ENCODE measurements at regions not wholly inside any gene's neighbourhood (a gene's known extent, or its start where the extent isn't known, plus 50 kb on each side); places are given as distances from the start of the nearest gene placed in this dataset.

DNA sequence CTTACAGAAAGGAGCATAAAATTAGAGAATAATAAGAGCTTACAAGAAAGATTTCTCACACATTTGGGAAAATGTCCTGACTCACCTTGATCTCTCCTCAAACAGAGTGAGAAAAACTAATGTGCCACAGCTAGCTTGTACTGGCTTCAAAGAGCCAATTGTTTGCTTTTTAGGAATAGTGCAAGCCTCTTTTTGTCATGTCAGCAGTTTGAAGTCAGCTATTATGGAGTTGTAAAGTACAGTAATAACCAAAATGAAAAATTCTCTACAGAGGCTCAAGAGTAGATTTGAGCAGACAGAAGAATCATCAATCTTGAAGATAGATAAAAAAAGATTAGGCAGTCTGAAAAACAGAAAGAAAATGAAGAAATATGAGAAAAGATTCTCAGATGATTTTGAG is 313.4 kb upstream of the GPR149 start:
- no TSS peak for BruUV-seq (replicated peaks)
- TF ChIP-seq, protein P1, sequence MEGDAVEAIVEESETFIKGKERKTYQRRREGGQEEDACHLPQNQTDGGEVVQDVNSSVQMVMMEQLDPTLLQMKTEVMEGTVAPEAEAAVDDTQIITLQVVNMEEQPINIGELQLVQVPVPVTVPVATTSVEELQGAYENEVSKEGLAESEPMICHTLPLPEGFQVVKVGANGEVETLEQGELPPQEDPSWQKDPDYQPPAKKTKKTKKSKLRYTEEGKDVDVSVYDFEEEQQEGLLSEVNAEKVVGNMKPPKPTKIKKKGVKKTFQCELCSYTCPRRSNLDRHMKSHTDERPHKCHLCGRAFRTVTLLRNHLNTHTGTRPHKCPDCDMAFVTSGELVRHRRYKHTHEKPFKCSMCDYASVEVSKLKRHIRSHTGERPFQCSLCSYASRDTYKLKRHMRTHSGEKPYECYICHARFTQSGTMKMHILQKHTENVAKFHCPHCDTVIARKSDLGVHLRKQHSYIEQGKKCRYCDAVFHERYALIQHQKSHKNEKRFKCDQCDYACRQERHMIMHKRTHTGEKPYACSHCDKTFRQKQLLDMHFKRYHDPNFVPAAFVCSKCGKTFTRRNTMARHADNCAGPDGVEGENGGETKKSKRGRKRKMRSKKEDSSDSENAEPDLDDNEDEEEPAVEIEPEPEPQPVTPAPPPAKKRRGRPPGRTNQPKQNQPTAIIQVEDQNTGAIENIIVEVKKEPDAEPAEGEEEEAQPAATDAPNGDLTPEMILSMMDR (IDR thresholded peaks at IDR 0.05; ENCODE audit: insufficient read depth in 1 of 2, low read depth in 1 of 2, low read length in 1 of 2, severe bottlenecking in 1 of 2, unreplicated experiment in 1 of 2) = no peak
- H3K4me3 ChIP-seq (ENCODE audit: low read depth, low read length) = no peak overlapping the region
- no peaks in the 10 kb centered on the region for H3K4me1 Mint-ChIP-seq (ENCODE audit: low read depth, unreplicated experiment)
- ChIA-PET CTCF (no interaction called here), POLR2A (no interaction called here)
- H3K27me3 Mint-ChIP-seq (ENCODE audit: insufficient read depth, unreplicated experiment) = peaks cover 8% of the 10 kb centered on the region
- H3K27ac Mint-ChIP-seq (ENCODE audit: unreplicated experiment) = no peak overlapping the region
- H3K9me3 Mint-ChIP-seq (ENCODE audit: unreplicated experiment) = peaks cover 21% of the 10 kb centered on the region
- no peaks in the 10 kb centered on the region for H3K4me1 ChIP-seq
- intact Hi-C loops (cut with micrococcal nuclease; ENCODE audit: unreplicated experiment) = no loop called here
- no peaks in the 10 kb centered on the region for H3K9me3 ChIP-seq
- H3K4me3 Mint-ChIP-seq (ENCODE audit: unreplicated experiment) = no peak overlapping the region
- no peaks in the 10 kb centered on the region for H3K36me3 Mint-ChIP-seq (ENCODE audit: insufficient read depth, unreplicated experiment)
- H3K36me3 ChIP-seq (ENCODE audit: control insufficient read depth, insufficient read depth, low read length) = no peaks in the 10 kb centered on the region
- DNase-seq = no peak
- no peaks in the 10 kb centered on the region for H3K27me3 ChIP-seq (replicated peaks; ENCODE audit: control insufficient read depth, insufficient read depth, low read length)

DNA sequence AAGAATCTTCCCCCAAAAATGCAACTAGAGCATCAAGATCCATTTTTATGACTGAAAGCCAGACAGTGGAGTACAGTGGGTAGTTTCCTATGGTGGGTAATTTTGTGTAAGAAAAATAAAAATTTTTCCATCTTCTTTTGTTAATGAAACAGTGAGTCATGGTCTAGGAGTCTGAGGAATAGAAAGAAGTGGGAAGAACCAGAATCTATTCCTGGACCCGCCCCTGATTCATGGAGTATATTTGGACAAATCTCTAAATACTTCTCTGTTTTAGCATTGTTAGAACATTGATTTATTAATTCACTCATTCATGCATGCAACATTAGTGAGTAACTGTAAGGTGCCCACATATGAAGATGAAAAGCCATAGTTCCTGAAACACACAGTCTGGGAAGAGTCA is 304.5 kb upstream of the GPR149 start:
- no peak overlapping the region for H3K4me3 Mint-ChIP-seq (ENCODE audit: unreplicated experiment)
- BruUV-seq (replicated peaks) = no TSS peak
- no peaks in the 10 kb centered on the region for H3K4me1 ChIP-seq
- peaks cover 6% of the 10 kb centered on the region for H3K9me3 Mint-ChIP-seq (ENCODE audit: unreplicated experiment)
- H3K36me3 Mint-ChIP-seq (ENCODE audit: insufficient read depth, unreplicated experiment) = no peaks in the 10 kb centered on the region
- H3K4me3 ChIP-seq (ENCODE audit: low read depth, low read length) = no peak overlapping the region
- H3K9me3 ChIP-seq = no peaks in the 10 kb centered on the region
- DNase-seq = no peak
- H3K27ac Mint-ChIP-seq (ENCODE audit: unreplicated experiment) = no peak overlapping the region
- H3K27me3 ChIP-seq (replicated peaks; ENCODE audit: control insufficient read depth, insufficient read depth, low read length) = no peaks in the 10 kb centered on the region
- H3K27me3 Mint-ChIP-seq (ENCODE audit: insufficient read depth, unreplicated experiment) = peaks cover 5% of the 10 kb centered on the region
- ChIA-PET POLR2A (no interaction called here), CTCF (no interaction called here)
- no peaks in the 10 kb centered on the region for H3K4me1 Mint-ChIP-seq (ENCODE audit: low read depth, unreplicated experiment)
- no peaks in the 10 kb centered on the region for H3K36me3 ChIP-seq (ENCODE audit: control insufficient read depth, insufficient read depth, low read length)
- intact Hi-C loops (cut with micrococcal nuclease; ENCODE audit: unreplicated experiment) = loop anchor here (5.0 kb wide), 1 partner anchor 397 kb away; no protein-coding TSS in a partner anchor
- TF ChIP-seq, protein P1 (IDR thresholded peaks at IDR 0.05; ENCODE audit: insufficient read depth in 1 of 2, low read depth in 1 of 2, low read length in 1 of 2, severe bottlenecking in 1 of 2, unreplicated experiment in 1 of 2) = no peak

DNA sequence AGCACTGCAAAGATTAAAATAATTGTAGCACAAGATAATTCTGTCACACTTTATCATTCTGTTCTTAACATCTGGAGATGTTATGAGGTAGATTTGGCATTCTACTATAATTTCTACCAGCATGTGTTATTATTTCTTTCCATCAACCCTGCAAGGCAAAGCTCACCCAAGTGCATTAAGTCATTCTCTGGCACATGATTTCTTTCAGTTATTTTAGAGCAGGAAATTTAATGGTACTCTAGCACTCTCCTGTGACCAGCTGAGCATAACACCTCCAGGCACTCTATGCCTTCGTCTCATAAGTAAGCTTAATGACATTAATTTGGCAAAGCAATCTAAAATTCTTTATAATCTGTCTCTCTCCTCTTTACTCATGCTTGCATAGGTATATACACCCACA is 300.2 kb upstream of the GPR149 start:
- no peak overlapping the region for H3K27ac Mint-ChIP-seq (ENCODE audit: unreplicated experiment)
- TF ChIP-seq, protein P1 (IDR thresholded peaks at IDR 0.05; ENCODE audit: insufficient read depth in 1 of 2, low read depth in 1 of 2, low read length in 1 of 2, severe bottlenecking in 1 of 2, unreplicated experiment in 1 of 2) = no peak

More for the DNA sequence above, 300.2 kb upstream of the GPR149 start:
- no peaks in the 10 kb centered on the region for H3K27me3 Mint-ChIP-seq (ENCODE audit: insufficient read depth, unreplicated experiment)
- DNase-seq = no peak
- H3K4me1 Mint-ChIP-seq (ENCODE audit: low read depth, unreplicated experiment) = no peaks in the 10 kb centered on the region
- intact Hi-C loops (cut with micrococcal nuclease; ENCODE audit: unreplicated experiment) = loop anchor here (5.0 kb wide), 1 partner anchor 393 kb away; no protein-coding TSS in a partner anchor
- POLR2A ChIA-PET = no interaction called here
- H3K36me3 ChIP-seq (ENCODE audit: control insufficient read depth, insufficient read depth, low read length) = no peaks in the 10 kb centered on the region
- BruUV-seq (replicated peaks) = no TSS peak
- H3K4me3 ChIP-seq (ENCODE audit: low read depth, low read length) = no peak overlapping the region
- peaks cover 6% of the 10 kb centered on the region for H3K9me3 Mint-ChIP-seq (ENCODE audit: unreplicated experiment)
- no peaks in the 10 kb centered on the region for H3K36me3 Mint-ChIP-seq (ENCODE audit: insufficient read depth, unreplicated experiment)
- H3K4me1 ChIP-seq = no peaks in the 10 kb centered on the region
- CTCF ChIA-PET = no interaction called here
- H3K9me3 ChIP-seq = no peaks in the 10 kb centered on the region
- no peak overlapping the region for H3K4me3 Mint-ChIP-seq (ENCODE audit: unreplicated experiment)
- no peaks in the 10 kb centered on the region for H3K27me3 ChIP-seq (replicated peaks; ENCODE audit: control insufficient read depth, insufficient read depth, low read length)
